K562 (cell line): ENCODE measurements at regions not wholly inside any gene's neighbourhood (a gene's known extent, or its start where the extent isn't known, plus 50 kb on each side); places are given as distances from the start of the nearest gene placed in this dataset.

Experiments used
- CTCF ChIP-seq, 3 experiments: IDR thresholded peaks in 2 of 3; conservative IDR thresholded peaks in 1 of 3; 2 replicates each; pipeline ENCODE4 v1.5.1; 2011 to 2012; ENCODE audit warnings: low read length in 3 of 3, mild to moderate bottlenecking in 3 of 3, control low read depth in 2 of 3, improper control_type of control experiment in 1 of 3, inconsistent platforms in 1 of 3, low read depth in 1 of 3, mixed read lengths in 1 of 3, moderate library complexity in 1 of 3; ENCODE audit not compliant: insufficient read depth in 2 of 3
- TBP ChIP-seq: optimal IDR thresholded peaks from 2 replicates; pipeline ENCODE3; 2011; ENCODE audit warnings: low read depth, low read length, improper control_type of control experiment

- TF ChIP-seq CTCF (IDR thresholded peaks at IDR 0.05 in 2 of 3, conservative IDR thresholded peaks at IDR 0.05 in 1 of 3; ENCODE audit: insufficient read depth in 2 of 3, low read depth in 1 of 3, low read length in 3 of 3) (no peak), TBP (no peak)
These were observed 656.1 kb upstream of the ADGRL4 start for GRCh38 chr1:79662596-79662995.
